ENCODE measurements at regions not wholly inside any gene's neighbourhood (a gene's known extent, or its start where the extent isn't known, plus 50 kb on each side); places are given as distances from the start of the nearest gene placed in this dataset.

DNA sequence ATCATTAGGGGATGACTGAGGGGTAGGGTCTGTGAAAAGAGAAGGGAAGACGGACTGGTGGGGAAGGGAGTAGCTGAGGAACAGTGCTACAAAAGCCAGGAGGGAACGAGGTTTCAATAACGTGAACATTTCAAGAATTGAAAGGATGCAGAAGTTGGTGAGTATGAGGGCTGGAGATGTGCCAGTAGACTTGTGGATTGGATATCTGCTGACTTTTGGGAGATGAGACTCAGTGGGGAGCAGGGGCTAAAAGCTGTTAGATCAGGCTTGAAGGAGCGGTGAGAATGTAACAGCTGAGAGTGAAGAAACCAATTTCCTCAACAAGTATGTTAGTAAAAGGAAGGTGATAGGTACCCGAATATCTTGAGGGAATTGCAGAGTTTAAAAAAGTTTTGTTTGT lies 65.2 kb downstream of the GTPBP8 start:
- BruUV-seq (replicated peaks), result no TSS peak
- H3K4me1 ChIP-seq (replicated peaks in 1 of 2; ENCODE audit: control insufficient read depth in 2 of 2, insufficient read depth in 2 of 2, low read length in 2 of 2), result no peaks in the 10 kb centered on the region; a peak in 2 of 5 replicates
- TF ChIP-seq SAP30 (IDR thresholded peaks at IDR 0.05; ENCODE audit: borderline replicate concordance, insufficient read depth, low read depth, low read length, poor library complexity, severe bottlenecking), result no peak
- no peak for TF ChIP-seq NFE2 (IDR thresholded peaks at IDR 0.05; ENCODE audit: low read depth)
- TF ChIP-seq SMARCA4 (IDR thresholded peaks at IDR 0.05), result no peak
- no peak for TF ChIP-seq NR4A1 (CRISPR knock-in tag; IDR thresholded peaks at IDR 0.05)
- no peak for TF ChIP-seq NR4A1 (tag; IDR thresholded peaks at IDR 0.05)
- TF ChIP-seq SP1 (CRISPR knock-in tag; IDR thresholded peaks at IDR 0.05), result no peak
- TF ChIP-seq PTTG1 (tag; IDR thresholded peaks at IDR 0.05; ENCODE audit: low read depth), result no peak
- TF ChIP-seq ZNF717 (CRISPR knock-in tag; IDR thresholded peaks at IDR 0.05), result no peak
- no peak for TF ChIP-seq NR3C1 (CRISPR knock-in tag; IDR thresholded peaks at IDR 0.05)
- no peak for TF ChIP-seq CREB1 (IDR thresholded peaks at IDR 0.05)
- TF ChIP-seq CREB1 (CRISPR knock-in tag; IDR thresholded peaks at IDR 0.05), result no peak
- no peak for ATAC-seq
- H3K9ac ChIP-seq (ENCODE audit: insufficient read depth in 1 of 2, low read depth in 2 of 2, low read length in 2 of 2), result no peak overlapping the region
- no peak for FAIRE-seq
- H3K79me2 ChIP-seq (ENCODE audit: control insufficient read depth, insufficient read depth, low read length), result no peaks in the 10 kb centered on the region
- H3K27ac ChIP-seq (ENCODE audit: extremely low read depth, low read depth, low read length), result no peak overlapping the region
- no peak for DNase-seq (ENCODE audit: extremely low read depth in 1 of 4, low spot score in 3 of 4)
- no peaks in the 10 kb centered on the region for H3K9me1 ChIP-seq (ENCODE audit: control insufficient read depth, insufficient read depth, low read length)
- WGBS (ENCODE audit: insufficient coverage, low coverage, missing lambda C conversion rate), result 0% methylated on average over 3 of the region's 5 CpGs
- H3K4me2 ChIP-seq (ENCODE audit: insufficient read depth, low read length), result no peak overlapping the region
- no peaks in the 10 kb centered on the region for H3K36me3 ChIP-seq (ENCODE audit: control insufficient read depth, insufficient read depth, low read length)
- H4K20me1 ChIP-seq (replicated peaks; ENCODE audit: control insufficient read depth, insufficient read depth, low read length), result no peaks in the 10 kb centered on the region
- H3K27me3 ChIP-seq (ENCODE audit: control insufficient read depth in 2 of 2, insufficient read depth in 2 of 2, low read length in 2 of 2), result no peaks in the 10 kb centered on the region; a peak in 1 of 5 replicates
- H3K4me3 ChIP-seq, result no peak overlapping the region
- CTCF ChIA-PET (ENCODE audit: low intra/inter-chr PET ratio), result no interaction called here
- POLR2A ChIA-PET, result no interaction called here
- in situ Hi-C loops (cut with MboI) (loop anchor here (25.0 kb wide), 1 partner anchor 556 kb away; no protein-coding TSS in a partner anchor), intact Hi-C loops (cut with micrococcal nuclease) (loop anchor here (10.0 kb wide), 1 partner anchor 569 kb away; no protein-coding TSS in a partner anchor)
- H2AFZ ChIP-seq (ENCODE audit: low read depth, low read length), result no peak overlapping the region
- no peaks in the 10 kb centered on the region for H3K9me3 ChIP-seq (replicated peaks; ENCODE audit: control insufficient read depth, insufficient read depth, low read depth, low read length)

Data from K562 (cell line).